H9 (cell line): ENCODE measurements at regions not wholly inside any gene's neighbourhood (a gene's known extent, or its start where the extent isn't known, plus 50 kb on each side); places are given as distances from the start of the nearest gene placed in this dataset.

ENCODE experiments used
- DNase-seq: peaks from one replicate; pipeline ENCODE4 v3.0.0-alpha.2; 2017
- H2AFZ ChIP-seq: one replicate; pipeline ENCODE4 v1.6.1; 2013; ENCODE audit warnings: mild to moderate bottlenecking, low read length, control low read depth, moderate library complexity
- H2AK5ac ChIP-seq: 2 replicates; pipeline ENCODE4 v1.6.1; 2013; ENCODE audit warnings: low read length, control low read depth, mixed read lengths; ENCODE audit not compliant: insufficient read length
- H2BK120ac ChIP-seq: one replicate; pipeline ENCODE4 v1.6.1; 2013; ENCODE audit warnings: low read depth, mild to moderate bottlenecking, low read length, control low read depth, inconsistent platforms; ENCODE audit not compliant: poor library complexity, severe bottlenecking
- H2BK12ac ChIP-seq: 2 replicates; pipeline ENCODE4 v1.6.1; 2013; ENCODE audit warnings: low read length, control low read depth, mixed read lengths, low read depth; ENCODE audit not compliant: insufficient read length
- H2BK15ac ChIP-seq: 2 replicates; pipeline ENCODE4 v1.6.1; 2013; ENCODE audit warnings: low read depth, low read length, control low read depth
- H2BK20ac ChIP-seq: one replicate; pipeline ENCODE4 v1.6.1; 2013; ENCODE audit warnings: low read depth, mild to moderate bottlenecking, low read length, control low read depth, inconsistent platforms; ENCODE audit not compliant: poor library complexity, severe bottlenecking
- H2BK5ac ChIP-seq: 2 replicates; pipeline ENCODE4 v1.6.1; 2013; ENCODE audit warnings: low read length, control low read depth, mixed read lengths; ENCODE audit not compliant: insufficient read length
- H3K14ac ChIP-seq: 2 replicates; pipeline ENCODE4 v1.6.1; 2013; ENCODE audit warnings: low read length, control low read depth; ENCODE audit not compliant: insufficient read depth
- H3K18ac ChIP-seq: 2 replicates; pipeline ENCODE4 v1.6.1; 2013; ENCODE audit warnings: low read depth, mild to moderate bottlenecking, mixed read lengths, low read length, control low read depth; ENCODE audit not compliant: insufficient read length
- H3K23ac ChIP-seq: 2 replicates; pipeline ENCODE4 v1.6.1; 2013; ENCODE audit warnings: low read length, control low read depth, mixed read lengths, low read depth; ENCODE audit not compliant: insufficient read length
- H3K23me2 ChIP-seq: 2 replicates; pipeline ENCODE4 v1.6.1; 2013; ENCODE audit warnings: low read depth, mild to moderate bottlenecking, mixed read lengths, low read length, control low read depth; ENCODE audit not compliant: insufficient read length, poor library complexity, severe bottlenecking
- H3K27ac ChIP-seq: 2 replicates; pipeline ENCODE4 v1.5.1; 2013; ENCODE audit warnings: low read length, control low read depth, mixed read lengths, low read depth; ENCODE audit not compliant: insufficient read length
- H3K27me3 ChIP-seq: 2 replicates; pipeline ENCODE4 v1.6.1; 2013; ENCODE audit warnings: low read length, control low read depth, inconsistent platforms; ENCODE audit not compliant: insufficient read depth
- H3K4ac ChIP-seq: 2 replicates; pipeline ENCODE4 v1.6.1; 2013; ENCODE audit warnings: low read depth, mild to moderate bottlenecking, control low read depth, inconsistent platforms, low read length, moderate library complexity
- H3K4me1 ChIP-seq: 2 replicates; pipeline ENCODE4 v1.6.1; 2013; ENCODE audit warnings: low read length, control low read depth, inconsistent platforms; ENCODE audit not compliant: insufficient read depth
- H3K4me2 ChIP-seq: 2 replicates; pipeline ENCODE4 v1.6.1; 2013; ENCODE audit warnings: low read length, control low read depth, mixed read lengths; ENCODE audit not compliant: insufficient read length, insufficient read depth
- H3K56ac ChIP-seq: 2 replicates; pipeline ENCODE4 v1.6.1; 2013; ENCODE audit warnings: low read depth, mild to moderate bottlenecking, mixed read lengths, low read length, control low read depth; ENCODE audit not compliant: insufficient read length
- H3K79me1 ChIP-seq: 2 replicates; pipeline ENCODE4 v1.6.1; 2013; ENCODE audit warnings: low read depth, mild to moderate bottlenecking, moderate library complexity, low read length, control low read depth, inconsistent platforms; ENCODE audit not compliant: insufficient read depth, poor library complexity, severe bottlenecking
- H3K79me2 ChIP-seq: 2 replicates; pipeline ENCODE4 v1.6.1; 2013; ENCODE audit warnings: low read length, control low read depth, inconsistent platforms; ENCODE audit not compliant: insufficient read depth
- H3K9ac ChIP-seq: 2 replicates; pipeline ENCODE4 v1.6.1; 2013; ENCODE audit warnings: low read length, control low read depth, mixed read lengths; ENCODE audit not compliant: insufficient read length; ENCODE audit errors: extremely low read depth
- H3K9me3 ChIP-seq: one replicate; pipeline ENCODE4 v1.6.1; 2013; ENCODE audit warnings: low read depth, low read length, inconsistent platforms; ENCODE audit not compliant: control insufficient read depth
- H3T11ph ChIP-seq: one replicate; pipeline ENCODE4 v1.6.1; 2013; ENCODE audit warnings: mild to moderate bottlenecking, low read length, control low read depth, inconsistent platforms
- H4K20me1 ChIP-seq: one replicate; pipeline ENCODE4 v1.6.1; 2013; ENCODE audit not compliant: control insufficient read depth, insufficient read length, insufficient read depth
- H4K5ac ChIP-seq: 2 replicates; pipeline ENCODE4 v1.6.1; 2013; ENCODE audit warnings: low read depth, mild to moderate bottlenecking, mixed read lengths, low read length, control low read depth; ENCODE audit not compliant: insufficient read length
- H4K8ac ChIP-seq: replicated peaks from 2 replicates; pipeline ENCODE4 v1.6.1; 2013; ENCODE audit warnings: low read length, control low read depth, mixed read lengths, low read depth; ENCODE audit not compliant: insufficient read length
- H4K91ac ChIP-seq: 2 replicates; pipeline ENCODE4 v1.6.1; 2013; ENCODE audit warnings: low read depth, mild to moderate bottlenecking, moderate library complexity, mixed read lengths, low read length, control low read depth; ENCODE audit not compliant: insufficient read length
- H3K27ac Mint-ChIP-seq, 3 experiments: 2 replicates in 2 of 3; 3 replicates in 1 of 3; pipeline ENCODE4 v1.8.0; 2020 to 2021; ENCODE audit warnings: mixed read lengths in 3 of 3, mild to moderate bottlenecking in 1 of 3, moderate library complexity in 1 of 3
- H3K27me3 Mint-ChIP-seq: 2 replicates; pipeline ENCODE4 v1.8.0; 2021; ENCODE audit warnings: low read depth, mild to moderate bottlenecking, moderate library complexity, mixed read lengths
- H3K36me3 Mint-ChIP-seq, 3 experiments: 2 replicates in 2 of 3; 3 replicates in 1 of 3; pipeline ENCODE4 v1.8.0; 2020 to 2021; ENCODE audit warnings: low read depth in 3 of 3, mixed read lengths in 3 of 3; ENCODE audit not compliant: insufficient read depth in 1 of 3
- H3K4me1 Mint-ChIP-seq, 2 experiments: 2 replicates each; pipeline ENCODE4 v1.8.0; 2020; ENCODE audit warnings: mixed read lengths in 2 of 2
- H3K4me3 Mint-ChIP-seq, 2 experiments: 2 replicates in 1 of 2; 3 replicates in 1 of 2; pipeline ENCODE4 v1.8.0; 2020 to 2021; ENCODE audit warnings: mild to moderate bottlenecking in 2 of 2, mixed read lengths in 2 of 2, moderate library complexity in 1 of 2
- H3K9me3 Mint-ChIP-seq, 2 experiments: 2 replicates in 1 of 2; 3 replicates in 1 of 2; pipeline ENCODE4 v1.8.0; 2020; ENCODE audit warnings: mild to moderate bottlenecking in 2 of 2, mixed read lengths in 2 of 2, moderate library complexity in 1 of 2
- WGBS: extraction: QIAGEN DNeasy Blood & Tissue Kit; methylation state at CpG from one replicate; pipeline ENCODE4 v1.1.7; 2013; ENCODE audit warnings: missing lambda C conversion rate, low lambda C conversion rate, mixed read lengths; ENCODE audit not compliant: insufficient read length; ENCODE audit errors: extremely low coverage; 5-methylcytosine and 5-hydroxymethylcytosine counted together
- TF ChIP-seq, protein P1 (sequence below): fragments of 200-600 bp; sonication (generic); conservative IDR thresholded peaks from 3 replicates; pipeline ENCODE4 v1.8.0; 2021; ENCODE audit warnings: antibody characterized with exemption, mild to moderate bottlenecking

DNA sequence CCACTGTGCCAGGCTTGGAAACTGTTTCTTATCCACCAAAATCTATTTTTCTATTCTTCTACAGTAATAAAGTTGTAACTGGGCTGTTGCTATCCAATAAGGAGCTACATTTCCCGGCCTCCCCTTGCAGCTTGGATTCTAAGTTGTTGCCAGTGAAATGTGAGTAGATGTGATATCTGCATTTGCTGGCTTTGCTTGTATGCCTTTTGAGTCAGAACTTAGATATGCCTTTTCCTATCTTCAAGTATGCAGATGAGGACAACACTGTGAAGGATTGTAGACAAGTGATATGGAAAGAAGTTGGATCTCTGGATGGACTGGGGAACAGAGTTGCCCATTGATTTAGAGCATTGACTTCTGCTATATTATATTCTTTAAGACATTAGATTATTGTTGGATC is 236.9 kb downstream of the REEP3 start:
- no peak overlapping the region for H2BK20ac ChIP-seq
- H3K27me3 Mint-ChIP-seq, result no peaks in the 10 kb centered on the region
- no peak overlapping the region for H2BK15ac ChIP-seq
- H3K56ac ChIP-seq, result no peak overlapping the region
- H3K4me2 ChIP-seq, result no peak overlapping the region
- H2BK5ac ChIP-seq, result no peak overlapping the region
- H4K5ac ChIP-seq, result no peak overlapping the region
- H3K27me3 ChIP-seq, result no peaks in the 10 kb centered on the region
- TF ChIP-seq, protein P1, sequence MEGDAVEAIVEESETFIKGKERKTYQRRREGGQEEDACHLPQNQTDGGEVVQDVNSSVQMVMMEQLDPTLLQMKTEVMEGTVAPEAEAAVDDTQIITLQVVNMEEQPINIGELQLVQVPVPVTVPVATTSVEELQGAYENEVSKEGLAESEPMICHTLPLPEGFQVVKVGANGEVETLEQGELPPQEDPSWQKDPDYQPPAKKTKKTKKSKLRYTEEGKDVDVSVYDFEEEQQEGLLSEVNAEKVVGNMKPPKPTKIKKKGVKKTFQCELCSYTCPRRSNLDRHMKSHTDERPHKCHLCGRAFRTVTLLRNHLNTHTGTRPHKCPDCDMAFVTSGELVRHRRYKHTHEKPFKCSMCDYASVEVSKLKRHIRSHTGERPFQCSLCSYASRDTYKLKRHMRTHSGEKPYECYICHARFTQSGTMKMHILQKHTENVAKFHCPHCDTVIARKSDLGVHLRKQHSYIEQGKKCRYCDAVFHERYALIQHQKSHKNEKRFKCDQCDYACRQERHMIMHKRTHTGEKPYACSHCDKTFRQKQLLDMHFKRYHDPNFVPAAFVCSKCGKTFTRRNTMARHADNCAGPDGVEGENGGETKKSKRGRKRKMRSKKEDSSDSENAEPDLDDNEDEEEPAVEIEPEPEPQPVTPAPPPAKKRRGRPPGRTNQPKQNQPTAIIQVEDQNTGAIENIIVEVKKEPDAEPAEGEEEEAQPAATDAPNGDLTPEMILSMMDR, result no peak
- no peak overlapping the region for H3K4me3 Mint-ChIP-seq
- H2AK5ac ChIP-seq, result no peak overlapping the region
- H3K27ac ChIP-seq, result no peak overlapping the region
- no peaks in the 10 kb centered on the region for H3K23me2 ChIP-seq
- no peak overlapping the region for H3T11ph ChIP-seq
- no peaks in the 10 kb centered on the region for H3K79me2 ChIP-seq
- no peak overlapping the region for H3K27ac Mint-ChIP-seq
- no peaks in the 10 kb centered on the region for H3K4me1 ChIP-seq
- no CpG with 5 or more reads among the region's 1 CpG for WGBS
- no peak overlapping the region for H2AFZ ChIP-seq
- no peaks in the 10 kb centered on the region for H3K9me3 ChIP-seq
- H4K91ac ChIP-seq, result no peak overlapping the region
- H3K79me1 ChIP-seq, result no peaks in the 10 kb centered on the region
- no peaks in the 10 kb centered on the region for H4K20me1 ChIP-seq
- H4K8ac ChIP-seq, result no peak overlapping the region
- no peak overlapping the region for H3K9ac ChIP-seq
- H3K4ac ChIP-seq, result no peak overlapping the region
- no peak overlapping the region for H3K14ac ChIP-seq
- H2BK12ac ChIP-seq, result no peak overlapping the region
- H2BK120ac ChIP-seq, result no peak overlapping the region
- H3K9me3 Mint-ChIP-seq, result no peaks in the 10 kb centered on the region
- no peaks in the 10 kb centered on the region for H3K36me3 Mint-ChIP-seq
- no peaks in the 10 kb centered on the region for H3K4me1 Mint-ChIP-seq
- no peak for DNase-seq
- H3K18ac ChIP-seq, result no peak overlapping the region
- H3K23ac ChIP-seq, result no peak overlapping the region
